LNCaP clone FGC (cell line): ENCODE measurements at regions not wholly inside any gene's neighbourhood (a gene's known extent, or its start where the extent isn't known, plus 50 kb on each side); places are given as distances from the start of the nearest gene placed in this dataset.

Source experiments
- DNase-seq: peaks from one replicate; pipeline ENCODE4 v3.0.0-alpha.2; 2011; ENCODE audit warnings: low read depth
- H3K4me3 ChIP-seq: 2 replicates; pipeline ENCODE4 v1.5.1; 2011; ENCODE audit warnings: mild to moderate bottlenecking, low read depth, low read length, control low read depth
- TF ChIP-seq, protein P1 (sequence below): IDR thresholded peaks from 2 replicates; pipeline ENCODE4 v1.5.1; 2012; ENCODE audit warnings: mild to moderate bottlenecking; ENCODE audit not compliant: control insufficient read depth, insufficient read depth; ENCODE audit errors: extremely low read depth

- DNase-seq = no peak
- TF ChIP-seq, protein P1, sequence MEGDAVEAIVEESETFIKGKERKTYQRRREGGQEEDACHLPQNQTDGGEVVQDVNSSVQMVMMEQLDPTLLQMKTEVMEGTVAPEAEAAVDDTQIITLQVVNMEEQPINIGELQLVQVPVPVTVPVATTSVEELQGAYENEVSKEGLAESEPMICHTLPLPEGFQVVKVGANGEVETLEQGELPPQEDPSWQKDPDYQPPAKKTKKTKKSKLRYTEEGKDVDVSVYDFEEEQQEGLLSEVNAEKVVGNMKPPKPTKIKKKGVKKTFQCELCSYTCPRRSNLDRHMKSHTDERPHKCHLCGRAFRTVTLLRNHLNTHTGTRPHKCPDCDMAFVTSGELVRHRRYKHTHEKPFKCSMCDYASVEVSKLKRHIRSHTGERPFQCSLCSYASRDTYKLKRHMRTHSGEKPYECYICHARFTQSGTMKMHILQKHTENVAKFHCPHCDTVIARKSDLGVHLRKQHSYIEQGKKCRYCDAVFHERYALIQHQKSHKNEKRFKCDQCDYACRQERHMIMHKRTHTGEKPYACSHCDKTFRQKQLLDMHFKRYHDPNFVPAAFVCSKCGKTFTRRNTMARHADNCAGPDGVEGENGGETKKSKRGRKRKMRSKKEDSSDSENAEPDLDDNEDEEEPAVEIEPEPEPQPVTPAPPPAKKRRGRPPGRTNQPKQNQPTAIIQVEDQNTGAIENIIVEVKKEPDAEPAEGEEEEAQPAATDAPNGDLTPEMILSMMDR = no peak
- H3K4me3 ChIP-seq = no peak overlapping the region
These were observed 117.6 kb upstream of the TBL1XR1 start for GRCh38 chr3:177314897-177315296.

GRCh38 chr3:177317247-177317646 lies 120.0 kb upstream of the TBL1XR1 start:
- TF ChIP-seq, protein P1 = no peak

DNA sequence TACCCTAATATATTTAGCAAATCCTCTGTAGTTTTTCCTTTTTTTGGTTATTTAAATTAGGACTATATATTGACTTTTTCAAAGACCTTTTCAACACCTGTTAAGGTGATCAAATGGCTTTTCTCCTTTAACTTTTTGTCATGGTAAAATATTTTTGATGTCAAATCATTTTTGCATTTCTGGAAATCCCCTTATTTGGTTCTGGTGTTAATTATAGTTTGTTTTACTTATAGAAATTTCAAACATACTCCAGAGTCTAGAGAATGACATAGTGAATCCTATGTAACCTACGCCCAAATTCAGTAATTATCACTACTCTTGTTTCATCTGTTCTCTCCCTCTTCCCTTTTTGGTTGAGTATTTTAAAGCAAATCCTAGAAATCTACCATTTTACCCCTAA lies 121.3 kb upstream of the TBL1XR1 start:
- TF ChIP-seq, protein P1 = no peak
- DNase-seq = no peak
- no peak overlapping the region for H3K4me3 ChIP-seq

More at GRCh38 chr3:177317247-177317646, 120.0 kb upstream of the TBL1XR1 start:
- H3K4me3 ChIP-seq = no peak overlapping the region
- DNase-seq = no peak

DNA sequence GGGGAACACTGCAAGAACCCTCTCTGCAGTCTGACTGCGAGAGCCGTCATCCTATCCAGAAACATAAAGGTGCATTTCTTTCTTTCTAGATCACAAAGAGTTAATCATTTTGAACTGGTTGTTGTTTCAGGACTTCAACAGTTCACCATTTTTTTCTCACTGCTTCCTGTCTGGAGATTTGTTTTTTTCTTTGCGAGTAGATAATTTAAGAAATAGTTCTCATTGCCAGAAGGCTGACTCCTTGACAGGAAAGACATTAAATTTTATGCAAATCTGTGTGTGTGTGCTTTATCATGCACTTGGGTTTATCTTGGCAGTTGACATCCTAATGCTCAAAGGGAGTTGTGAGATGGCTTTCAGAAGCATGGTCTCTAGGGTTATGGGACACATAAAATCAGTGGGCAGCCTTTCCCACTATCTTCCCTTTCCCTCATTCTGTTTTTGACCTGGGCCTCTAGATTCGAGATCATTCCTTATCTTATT lies 123.5 kb upstream of the TBL1XR1 start:
- no peak overlapping the region for H3K4me3 ChIP-seq
- no peak for DNase-seq

DNA sequence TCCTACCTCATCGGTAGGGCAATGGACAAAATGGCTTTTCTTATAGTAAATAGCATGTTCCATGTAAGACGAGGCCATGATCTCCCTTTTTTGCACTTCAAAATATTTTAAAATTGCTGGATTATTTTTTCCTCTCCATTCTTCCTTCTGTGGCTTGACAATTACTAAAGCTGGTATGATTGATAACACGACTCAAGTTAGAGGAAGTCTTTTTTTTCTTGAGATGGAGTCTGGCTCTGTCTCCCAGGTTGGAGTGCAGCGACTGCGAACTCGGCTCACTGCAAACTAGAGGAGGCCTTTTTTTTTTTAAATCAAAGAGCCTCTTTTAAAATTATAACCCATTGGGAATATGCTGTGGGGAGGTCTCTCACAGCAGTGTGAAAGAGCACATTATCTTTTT lies 124.5 kb upstream of the TBL1XR1 start:
- no peak for DNase-seq
- H3K4me3 ChIP-seq = no peak overlapping the region
- TF ChIP-seq, protein P1 = no peak

More for the DNA sequence above, 123.5 kb upstream of the TBL1XR1 start:
- TF ChIP-seq, protein P1 = no peak

- no peak for DNase-seq
- TF ChIP-seq, protein P1 = no peak
- H3K4me3 ChIP-seq = no peak overlapping the region
These were observed 125.6 kb upstream of the TBL1XR1 start for GRCh38 chr3:177322881-177323280.

DNA sequence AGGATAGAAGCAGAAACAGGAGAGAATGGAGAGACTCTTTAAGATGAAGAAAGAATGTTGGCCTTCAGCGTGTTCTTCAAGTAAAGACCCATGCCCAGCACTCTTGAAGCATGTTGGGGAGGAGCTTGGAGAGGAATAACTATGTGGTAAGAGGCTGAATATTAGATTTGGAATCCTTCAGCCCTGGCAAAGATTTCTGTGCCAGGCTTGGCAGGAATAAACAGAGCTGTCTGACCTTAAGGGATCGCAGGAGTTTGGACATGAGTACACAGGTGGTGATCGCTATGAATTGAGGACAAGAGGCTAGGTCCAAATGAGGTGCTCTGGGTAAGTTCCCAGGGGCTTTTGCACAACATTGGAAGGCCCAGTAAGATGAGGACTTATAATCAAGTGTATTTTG lies 132.6 kb upstream of the TBL1XR1 start:
- TF ChIP-seq, protein P1 = no peak
- no peak overlapping the region for H3K4me3 ChIP-seq
- DNase-seq = no peak
